A673 (cell line): ENCODE measurements at regions not wholly inside any gene's neighbourhood (a gene's known extent, or its start where the extent isn't known, plus 50 kb on each side); places are given as distances from the start of the nearest gene placed in this dataset.

Experiments used
- EZH2 ChIP-seq: fragments of 200-600 bp; sonication (generic); IDR thresholded peaks from 2 replicates; pipeline ENCODE4 v1.6.1; 2017; ENCODE audit warnings: borderline replicate concordance, low read depth, mild to moderate bottlenecking, mixed read lengths, antibody characterized with exemption, low read length; ENCODE audit not compliant: poor library complexity, severe bottlenecking
- TF ChIP-seq, protein P1 (sequence below): fragments of 300-800, 200-600 bp; sonication (generic); conservative IDR thresholded peaks from 2 replicates; pipeline ENCODE4 v1.5.1; 2017; ENCODE audit warnings: low read depth, mild to moderate bottlenecking, antibody characterized with exemption, low read length, moderate library complexity, mixed read lengths

DNA sequence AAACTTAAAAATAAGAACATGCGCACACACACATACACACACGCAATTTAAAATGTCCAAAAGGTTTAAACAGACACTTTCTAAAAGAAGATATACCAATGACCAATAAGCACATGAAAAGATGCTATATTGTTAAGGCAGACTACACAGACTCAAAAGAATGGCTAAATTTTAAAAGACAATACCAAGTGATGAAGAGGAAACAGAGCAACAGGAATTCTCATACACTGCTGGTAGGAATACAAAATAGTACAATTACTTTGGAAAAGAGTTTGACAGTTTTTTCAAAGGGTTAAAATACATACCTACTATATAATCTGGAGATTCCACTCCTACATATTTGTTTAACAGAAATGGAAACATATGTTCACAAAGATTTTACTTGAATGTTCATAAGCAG, 239.6 kb upstream of the SAMSN1 start:
- TF ChIP-seq, protein P1, sequence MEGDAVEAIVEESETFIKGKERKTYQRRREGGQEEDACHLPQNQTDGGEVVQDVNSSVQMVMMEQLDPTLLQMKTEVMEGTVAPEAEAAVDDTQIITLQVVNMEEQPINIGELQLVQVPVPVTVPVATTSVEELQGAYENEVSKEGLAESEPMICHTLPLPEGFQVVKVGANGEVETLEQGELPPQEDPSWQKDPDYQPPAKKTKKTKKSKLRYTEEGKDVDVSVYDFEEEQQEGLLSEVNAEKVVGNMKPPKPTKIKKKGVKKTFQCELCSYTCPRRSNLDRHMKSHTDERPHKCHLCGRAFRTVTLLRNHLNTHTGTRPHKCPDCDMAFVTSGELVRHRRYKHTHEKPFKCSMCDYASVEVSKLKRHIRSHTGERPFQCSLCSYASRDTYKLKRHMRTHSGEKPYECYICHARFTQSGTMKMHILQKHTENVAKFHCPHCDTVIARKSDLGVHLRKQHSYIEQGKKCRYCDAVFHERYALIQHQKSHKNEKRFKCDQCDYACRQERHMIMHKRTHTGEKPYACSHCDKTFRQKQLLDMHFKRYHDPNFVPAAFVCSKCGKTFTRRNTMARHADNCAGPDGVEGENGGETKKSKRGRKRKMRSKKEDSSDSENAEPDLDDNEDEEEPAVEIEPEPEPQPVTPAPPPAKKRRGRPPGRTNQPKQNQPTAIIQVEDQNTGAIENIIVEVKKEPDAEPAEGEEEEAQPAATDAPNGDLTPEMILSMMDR, result no peak
- TF ChIP-seq EZH2, result no peak
